EL (cell line): ENCODE measurements at regions not wholly inside any gene's neighbourhood (a gene's known extent, or its start where the extent isn't known, plus 50 kb on each side); places are given as distances from the start of the nearest gene placed in this dataset.
"Not testable (repeated sequence)": the region's sequence is repeated elsewhere in the genome, so short reads cannot be mapped to it uniquely, and the experiment has no call there.

Source experiments
- DNase-seq: peaks from one replicate; pipeline ENCODE4 v3.0.0-alpha.2; 2016

GRCh38 chr1:118563981-118564951 is 379.2 kb upstream of the SPAG17 start:
- no peak for DNase-seq

- DNase-seq = no peak
These were observed 373.9 kb upstream of the SPAG17 start for GRCh38 chr1:118558933-118559332.

- DNase-seq = no peak
These were observed 371.9 kb upstream of the SPAG17 start for GRCh38 chr1:118556936-118557335.

- no peak for DNase-seq
These were observed 370.6 kb upstream of the SPAG17 start for GRCh38 chr1:118555638-118556037.

GRCh38 chr1:118535901-118536300 is 350.9 kb upstream of the SPAG17 start:
- no peak for DNase-seq

GRCh38 chr1:118511922-118512321 is 326.9 kb upstream of the SPAG17 start:
- DNase-seq = not testable (repeated sequence)

GRCh38 chr1:118504867-118505266 is 319.8 kb upstream of the SPAG17 start:
- DNase-seq = no peak

- no peak for DNase-seq
These were observed 319.2 kb upstream of the SPAG17 start for GRCh38 chr1:118504221-118504644.

GRCh38 chr1:118503752-118504151 is 318.7 kb upstream of the SPAG17 start:
- DNase-seq = no peak

- DNase-seq = no peak
These were observed 310.0 kb upstream of the SPAG17 start for GRCh38 chr1:118494998-118495397.

- no peak for DNase-seq
These were observed 303.8 kb upstream of the SPAG17 start for GRCh38 chr1:118488787-118489186.

GRCh38 chr1:118487932-118488331 is 302.9 kb upstream of the SPAG17 start:
- DNase-seq = no peak

GRCh38 chr1:118487091-118487490 is 302.1 kb upstream of the SPAG17 start:
- DNase-seq = no peak

GRCh38 chr1:118486199-118486598 is 301.2 kb upstream of the SPAG17 start:
- DNase-seq = no peak

GRCh38 chr1:118485757-118486156 is 300.7 kb upstream of the SPAG17 start:
- no peak for DNase-seq

- no peak for DNase-seq
These were observed 299.9 kb upstream of the SPAG17 start for GRCh38 chr1:118484893-118485292.

- no peak for DNase-seq
These were observed 298.4 kb upstream of the SPAG17 start for GRCh38 chr1:118483245-118484006.

GRCh38 chr1:118481126-118481525 is 296.1 kb upstream of the SPAG17 start:
- no peak for DNase-seq

- DNase-seq = no peak
These were observed 294.3 kb upstream of the SPAG17 start for GRCh38 chr1:118479351-118479750.

GRCh38 chr1:118473825-118474224 is 288.8 kb upstream of the SPAG17 start:
- no peak for DNase-seq

GRCh38 chr1:118464460-118464859 is 279.4 kb upstream of the SPAG17 start:
- DNase-seq = not testable (repeated sequence)

GRCh38 chr1:118461154-118461553 is 276.1 kb upstream of the SPAG17 start:
- DNase-seq = no peak

- DNase-seq = no peak
These were observed 274.8 kb upstream of the SPAG17 start for GRCh38 chr1:118459871-118460270.

- DNase-seq = not testable (repeated sequence)
These were observed 268.8 kb upstream of the SPAG17 start for GRCh38 chr1:118453856-118454255.
